Activated T-helper 2 cell treated with anti-CD3 and anti-CD28 coated beads, Interferon-gamma antibody, Interleukin-2, Interleukin-4, amounts not matched to agents 10 μg/mL and 5 μg/mL and 100 μg/mL, durations not matched to agents 14 hours and 24 hours and 36 hours (primary cell): ENCODE measurements at regions not wholly inside any gene's neighbourhood (a gene's known extent, or its start where the extent isn't known, plus 50 kb on each side); places are given as distances from the start of the nearest gene placed in this dataset.

Experiments used
- DNase-seq: peaks from one replicate; pipeline ENCODE4 v3.0.0; 2021; ENCODE audit warnings: low spot score
- H3K27ac Mint-ChIP-seq: one replicate; pipeline ENCODE4 v1.8.0; 2021; ENCODE audit warnings: mixed read lengths
- H3K27me3 Mint-ChIP-seq: one replicate; pipeline ENCODE4 v1.8.0; 2021; ENCODE audit warnings: low read depth, mixed read lengths
- H3K36me3 Mint-ChIP-seq: one replicate; pipeline ENCODE4 v1.8.0; 2021; ENCODE audit warnings: low read depth, mixed read lengths
- H3K4me1 Mint-ChIP-seq: one replicate; pipeline ENCODE4 v1.8.0; 2021; ENCODE audit warnings: low read depth, mixed read lengths
- H3K4me3 Mint-ChIP-seq: one replicate; pipeline ENCODE4 v1.8.0; 2021; ENCODE audit warnings: low read depth, mild to moderate bottlenecking, moderate library complexity, mixed read lengths
- H3K9me3 Mint-ChIP-seq: one replicate; pipeline ENCODE4 v1.8.0; 2021; ENCODE audit warnings: mixed read lengths
- intact Hi-C: fragments of 100-400 bp; cut with micrococcal nuclease; formaldehyde crosslinking; loops from one replicate; pipeline ENCODE4 v1.15.1; 2023

GRCh38 chr2:216911886-216912285 lies 52.0 kb upstream of the TNP1 start:
- no peak for DNase-seq
- H3K9me3 Mint-ChIP-seq = no peaks in the 10 kb centered on the region
- peaks cover 5% of the 10 kb centered on the region for H3K27me3 Mint-ChIP-seq
- no peak overlapping the region for H3K27ac Mint-ChIP-seq
- H3K4me3 Mint-ChIP-seq = no peak overlapping the region
- intact Hi-C loops = no loop called here
- H3K36me3 Mint-ChIP-seq = no peaks in the 10 kb centered on the region
- no peaks in the 10 kb centered on the region for H3K4me1 Mint-ChIP-seq

GRCh38 chr2:216911008-216911407 lies 51.1 kb upstream of the TNP1 start:
- Mint-ChIP-seq H3K27me3 (peaks cover 5% of the 10 kb centered on the region), H3K27ac (no peak overlapping the region), H3K4me3 (no peak overlapping the region), H3K36me3 (no peaks in the 10 kb centered on the region), H3K4me1 (no peaks in the 10 kb centered on the region), H3K9me3 (no peaks in the 10 kb centered on the region)
- intact Hi-C loops = no loop called here
- DNase-seq = no peak

GRCh38 chr2:216909541-216910210 lies 49.8 kb upstream of the TNP1 start:
- H3K27ac Mint-ChIP-seq = no peak overlapping the region
- H3K36me3 Mint-ChIP-seq = no peaks in the 10 kb centered on the region
- no peaks in the 10 kb centered on the region for H3K9me3 Mint-ChIP-seq
- peaks cover 5% of the 10 kb centered on the region for H3K27me3 Mint-ChIP-seq
- intact Hi-C loops = no loop called here
- no peaks in the 10 kb centered on the region for H3K4me1 Mint-ChIP-seq
- DNase-seq = no peak
- no peak overlapping the region for H3K4me3 Mint-ChIP-seq
